ENCODE measurements at regions not wholly inside any gene's neighbourhood (a gene's known extent, or its start where the extent isn't known, plus 50 kb on each side); places are given as distances from the start of the nearest gene placed in this dataset.

DNA sequence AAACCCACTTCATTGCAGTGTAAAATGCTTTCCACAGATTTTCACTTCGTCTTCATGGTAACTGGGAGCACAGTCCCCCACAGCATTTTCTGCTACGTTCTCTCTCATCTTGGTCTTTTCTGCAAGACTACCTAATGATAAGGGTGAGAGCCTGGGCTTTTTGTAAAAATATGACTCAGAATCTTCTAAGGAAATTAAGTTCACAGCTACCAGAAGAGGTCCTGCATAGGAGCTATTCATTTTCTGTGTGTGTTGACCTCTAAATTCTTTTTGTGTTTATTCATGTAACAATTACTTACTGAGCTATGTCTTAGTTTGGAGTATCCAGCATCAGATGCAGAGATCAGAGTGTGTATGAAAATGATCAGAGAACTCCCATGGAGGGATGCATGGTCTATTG, 192.2 kb downstream of the CPEB2 start:
- no peak for TF ChIP-seq EP300 (IDR thresholded peaks at IDR 0.05; ENCODE audit: borderline replicate concordance)
- TF ChIP-seq RAD21 (IDR thresholded peaks at IDR 0.05; ENCODE audit: low read depth): no peak
- TF ChIP-seq TCF12 (IDR thresholded peaks at IDR 0.05; ENCODE audit: low read depth): no peak
- TF ChIP-seq, protein P1, sequence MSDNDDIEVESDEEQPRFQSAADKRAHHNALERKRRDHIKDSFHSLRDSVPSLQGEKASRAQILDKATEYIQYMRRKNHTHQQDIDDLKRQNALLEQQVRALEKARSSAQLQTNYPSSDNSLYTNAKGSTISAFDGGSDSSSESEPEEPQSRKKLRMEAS (IDR thresholded peaks at IDR 0.05): no peak
- TF ChIP-seq NFIC (IDR thresholded peaks at IDR 0.05): no peak
- no peak for TF ChIP-seq YY1 (IDR thresholded peaks at IDR 0.05; ENCODE audit: low read depth)
- TF ChIP-seq ZBTB7A (IDR thresholded peaks at IDR 0.05; ENCODE audit: low read depth): no peak
- no peak for TF ChIP-seq FOXM1 (IDR thresholded peaks at IDR 0.05; ENCODE audit: borderline replicate concordance, low read depth)
- TF ChIP-seq CREB1 (IDR thresholded peaks at IDR 0.05; ENCODE audit: low read depth): no peak
- TF ChIP-seq TAF1 (IDR thresholded peaks at IDR 0.05; ENCODE audit: low read depth): no peak
- TF ChIP-seq, protein P2, sequence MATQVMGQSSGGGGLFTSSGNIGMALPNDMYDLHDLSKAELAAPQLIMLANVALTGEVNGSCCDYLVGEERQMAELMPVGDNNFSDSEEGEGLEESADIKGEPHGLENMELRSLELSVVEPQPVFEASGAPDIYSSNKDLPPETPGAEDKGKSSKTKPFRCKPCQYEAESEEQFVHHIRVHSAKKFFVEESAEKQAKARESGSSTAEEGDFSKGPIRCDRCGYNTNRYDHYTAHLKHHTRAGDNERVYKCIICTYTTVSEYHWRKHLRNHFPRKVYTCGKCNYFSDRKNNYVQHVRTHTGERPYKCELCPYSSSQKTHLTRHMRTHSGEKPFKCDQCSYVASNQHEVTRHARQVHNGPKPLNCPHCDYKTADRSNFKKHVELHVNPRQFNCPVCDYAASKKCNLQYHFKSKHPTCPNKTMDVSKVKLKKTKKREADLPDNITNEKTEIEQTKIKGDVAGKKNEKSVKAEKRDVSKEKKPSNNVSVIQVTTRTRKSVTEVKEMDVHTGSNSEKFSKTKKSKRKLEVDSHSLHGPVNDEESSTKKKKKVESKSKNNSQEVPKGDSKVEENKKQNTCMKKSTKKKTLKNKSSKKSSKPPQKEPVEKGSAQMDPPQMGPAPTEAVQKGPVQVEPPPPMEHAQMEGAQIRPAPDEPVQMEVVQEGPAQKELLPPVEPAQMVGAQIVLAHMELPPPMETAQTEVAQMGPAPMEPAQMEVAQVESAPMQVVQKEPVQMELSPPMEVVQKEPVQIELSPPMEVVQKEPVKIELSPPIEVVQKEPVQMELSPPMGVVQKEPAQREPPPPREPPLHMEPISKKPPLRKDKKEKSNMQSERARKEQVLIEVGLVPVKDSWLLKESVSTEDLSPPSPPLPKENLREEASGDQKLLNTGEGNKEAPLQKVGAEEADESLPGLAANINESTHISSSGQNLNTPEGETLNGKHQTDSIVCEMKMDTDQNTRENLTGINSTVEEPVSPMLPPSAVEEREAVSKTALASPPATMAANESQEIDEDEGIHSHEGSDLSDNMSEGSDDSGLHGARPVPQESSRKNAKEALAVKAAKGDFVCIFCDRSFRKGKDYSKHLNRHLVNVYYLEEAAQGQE (IDR thresholded peaks at IDR 0.05; ENCODE audit: low read depth): no peak
- no peak for TF ChIP-seq EGR1 (IDR thresholded peaks at IDR 0.05)
- no peak for TF ChIP-seq CEBPB (IDR thresholded peaks at IDR 0.05)
- no peak for TF ChIP-seq TEAD4 (IDR thresholded peaks at IDR 0.05)

Data from Ishikawa (cell line).